ENCODE measurements at regions not wholly inside any gene's neighbourhood (a gene's known extent, or its start where the extent isn't known, plus 50 kb on each side); places are given as distances from the start of the nearest gene placed in this dataset.

DNA sequence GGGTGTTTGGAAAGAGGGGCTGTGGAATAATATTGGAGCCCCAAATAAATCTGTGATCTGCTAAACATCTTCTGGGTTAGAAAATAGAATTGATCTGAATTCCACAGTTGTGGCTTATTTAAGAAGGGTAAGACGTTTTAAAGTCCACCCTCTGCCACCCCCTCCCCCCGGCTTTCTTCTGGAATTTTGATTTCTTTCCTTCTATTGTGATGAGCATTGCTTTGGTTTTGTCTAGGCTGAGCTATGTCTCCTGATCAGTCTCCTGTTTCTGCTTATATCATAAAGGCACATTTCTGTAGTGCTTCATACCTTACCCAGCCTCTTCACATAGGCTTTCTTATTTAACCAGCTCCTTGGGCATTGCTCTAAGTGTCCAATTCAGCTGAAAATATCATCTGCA is 77.3 kb upstream of the SLC38A2 start:
- no peak for DNase-seq (ENCODE audit: low spot score)

DNA sequence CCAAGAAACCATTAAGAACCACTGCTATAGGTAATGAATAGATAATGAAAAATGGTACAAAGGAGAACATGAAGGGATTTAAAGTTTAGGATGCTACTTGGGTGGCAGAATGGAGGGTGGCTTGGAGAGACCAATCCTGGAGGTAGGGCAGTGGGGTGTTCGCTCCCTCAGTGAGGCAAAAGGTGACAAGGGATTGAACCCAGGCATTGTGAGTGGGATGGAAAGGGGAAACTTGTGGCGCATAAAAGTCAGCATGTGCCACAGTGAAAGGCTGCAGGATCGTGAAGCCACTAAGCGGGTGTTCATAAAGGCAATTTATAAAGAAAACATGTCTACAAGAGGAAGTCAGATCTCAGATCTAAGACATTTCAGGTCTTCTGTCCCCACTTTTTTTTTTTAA is 76.7 kb upstream of the SLC38A2 start:
- no peak for DNase-seq (ENCODE audit: low spot score)

DNA sequence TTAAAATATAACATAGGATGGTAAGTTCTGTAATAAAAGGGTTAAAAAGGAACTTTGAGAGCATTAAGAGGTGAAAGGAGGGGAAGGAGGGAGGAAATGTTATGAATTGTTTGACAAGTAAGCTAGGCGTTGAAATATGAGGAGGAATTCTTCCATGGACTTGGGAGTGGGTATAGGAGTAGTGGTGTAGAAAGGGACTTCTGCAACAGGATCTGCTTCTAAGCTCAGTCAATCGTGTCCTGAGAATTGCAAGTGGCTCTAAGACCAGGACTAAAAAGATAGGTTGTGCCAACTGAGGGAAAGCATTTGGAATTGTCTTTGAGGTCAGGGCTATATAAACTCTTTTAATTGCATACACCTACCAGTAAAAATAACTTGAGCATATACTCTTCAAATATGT is 74.1 kb upstream of the SLC38A2 start:
- DNase-seq (ENCODE audit: low spot score) = no peak

DNA sequence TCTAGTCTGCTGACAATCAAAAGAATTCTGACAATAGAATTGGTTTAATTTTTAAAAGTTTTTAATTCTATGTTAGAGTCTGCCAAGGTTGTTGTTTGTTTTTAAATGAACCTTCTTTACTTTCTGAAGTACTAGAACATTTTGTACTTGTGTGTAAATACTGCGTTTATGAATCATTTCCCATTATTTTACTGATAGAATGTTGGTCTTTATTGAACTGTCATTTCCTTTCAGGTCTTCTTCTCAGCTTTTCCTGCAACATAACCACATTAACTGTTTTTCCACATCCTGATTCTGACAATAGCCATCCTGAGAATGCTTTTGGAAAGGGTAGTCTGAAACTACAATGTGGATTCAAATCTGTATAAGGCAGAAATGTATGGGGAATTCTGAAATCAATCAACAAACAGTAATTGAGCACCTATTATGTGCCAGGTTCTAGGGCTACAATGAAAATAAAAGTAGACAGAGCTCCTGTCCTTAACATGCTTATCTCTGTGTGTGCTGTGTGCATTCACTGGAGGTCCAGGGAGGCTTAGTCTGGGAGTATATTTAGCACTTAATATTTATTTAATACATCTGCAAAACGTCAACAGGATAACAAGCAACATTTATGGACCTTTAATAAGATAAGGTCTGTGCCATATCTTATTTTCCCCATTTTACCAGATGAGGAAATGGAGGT is 73.1 kb upstream of the SLC38A2 start:
- DNase-seq (ENCODE audit: low spot score) = no peak

DNA sequence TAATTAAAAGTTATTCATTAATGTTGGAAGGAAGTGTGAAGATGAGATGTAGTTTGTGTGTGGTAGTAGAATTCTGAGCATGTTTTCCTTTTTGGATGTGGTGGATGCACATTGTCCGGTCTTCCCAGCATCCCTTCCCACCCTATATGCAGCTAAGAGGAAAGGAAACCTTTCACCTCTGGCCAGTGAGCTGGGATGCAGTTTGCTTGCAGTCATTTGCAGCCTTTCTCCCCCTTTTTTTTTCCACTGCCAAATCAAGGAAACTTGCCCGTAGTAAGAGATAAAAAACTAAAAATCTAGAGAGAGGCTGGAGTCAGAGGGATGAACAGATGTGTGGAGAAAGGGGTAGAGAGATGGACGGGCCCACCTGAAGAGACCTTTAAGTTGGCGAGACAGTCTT is 72.5 kb upstream of the SLC38A2 start:
- DNase-seq (ENCODE audit: low spot score) = no peak

DNA sequence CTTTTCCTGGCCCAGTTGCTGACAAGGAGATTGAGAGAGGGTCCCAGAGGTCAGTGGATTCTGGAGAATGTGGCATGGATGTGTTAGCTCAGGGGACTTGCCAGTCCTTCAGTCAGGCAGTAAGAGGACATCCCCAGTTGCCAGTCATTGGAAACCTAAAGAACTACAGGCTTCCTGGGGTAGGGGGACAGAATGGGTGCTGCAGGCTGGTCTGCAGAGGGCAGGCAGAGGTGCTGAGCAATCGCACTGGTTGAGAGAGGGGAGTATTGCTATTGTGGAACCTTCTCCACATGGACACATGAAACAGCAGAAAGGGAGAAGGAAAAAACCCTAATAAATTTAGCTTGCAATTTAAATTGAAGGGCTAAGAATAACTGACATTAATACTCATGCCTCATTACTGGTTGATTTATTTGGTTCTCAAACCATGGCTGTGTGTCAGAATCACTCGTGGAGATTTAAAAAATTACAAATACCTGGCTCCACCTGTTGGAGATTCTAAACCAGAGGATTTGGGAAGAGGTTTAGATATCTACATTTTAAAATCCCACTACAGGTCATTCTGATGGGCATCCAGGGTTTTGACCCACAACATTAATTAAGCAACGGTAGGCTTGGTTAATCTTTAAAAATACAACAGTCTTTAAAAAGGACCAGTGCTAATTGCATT is 71.2 kb upstream of the SLC38A2 start:
- no peak for DNase-seq (ENCODE audit: low spot score)

DNA sequence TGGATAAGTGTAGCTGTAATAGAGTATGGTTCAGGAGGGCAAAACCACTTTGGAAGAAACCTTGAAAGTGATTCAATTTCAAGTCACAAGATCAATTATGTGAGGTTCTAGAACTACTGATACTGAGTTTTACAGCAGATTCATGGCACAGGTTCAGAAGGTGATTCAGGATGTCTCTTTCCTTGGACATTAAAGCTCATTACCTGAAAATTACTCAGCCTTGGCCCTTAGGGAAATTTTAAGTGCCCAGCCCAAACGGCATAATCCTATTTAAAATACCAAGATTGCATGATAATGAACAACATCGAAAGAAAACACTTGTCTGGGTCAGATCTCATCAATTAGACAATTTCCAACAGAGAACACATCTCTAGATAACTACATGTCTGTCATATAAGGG is 70.2 kb upstream of the SLC38A2 start:
- no peak for DNase-seq (ENCODE audit: low spot score)

DNA sequence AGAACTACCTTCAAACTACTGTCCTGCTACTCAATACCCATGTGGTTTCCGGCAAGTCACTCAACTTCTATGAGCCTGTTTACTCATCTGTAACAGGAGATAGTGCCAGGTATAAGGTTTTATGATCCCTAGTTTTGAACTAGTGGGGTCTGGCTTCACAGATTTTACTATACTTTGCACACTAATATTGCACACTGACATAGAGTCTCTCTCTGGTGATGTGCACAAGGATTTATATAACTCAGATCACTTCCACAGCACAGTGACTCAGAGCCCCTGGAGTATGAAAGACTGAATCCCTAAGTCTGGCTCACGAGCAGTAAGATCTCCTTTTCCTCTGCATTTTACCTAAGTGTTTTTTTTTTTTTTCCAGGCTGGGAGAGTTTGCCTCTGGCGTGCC is 69.7 kb upstream of the SLC38A2 start:
- no peak for DNase-seq (ENCODE audit: low spot score)

DNA sequence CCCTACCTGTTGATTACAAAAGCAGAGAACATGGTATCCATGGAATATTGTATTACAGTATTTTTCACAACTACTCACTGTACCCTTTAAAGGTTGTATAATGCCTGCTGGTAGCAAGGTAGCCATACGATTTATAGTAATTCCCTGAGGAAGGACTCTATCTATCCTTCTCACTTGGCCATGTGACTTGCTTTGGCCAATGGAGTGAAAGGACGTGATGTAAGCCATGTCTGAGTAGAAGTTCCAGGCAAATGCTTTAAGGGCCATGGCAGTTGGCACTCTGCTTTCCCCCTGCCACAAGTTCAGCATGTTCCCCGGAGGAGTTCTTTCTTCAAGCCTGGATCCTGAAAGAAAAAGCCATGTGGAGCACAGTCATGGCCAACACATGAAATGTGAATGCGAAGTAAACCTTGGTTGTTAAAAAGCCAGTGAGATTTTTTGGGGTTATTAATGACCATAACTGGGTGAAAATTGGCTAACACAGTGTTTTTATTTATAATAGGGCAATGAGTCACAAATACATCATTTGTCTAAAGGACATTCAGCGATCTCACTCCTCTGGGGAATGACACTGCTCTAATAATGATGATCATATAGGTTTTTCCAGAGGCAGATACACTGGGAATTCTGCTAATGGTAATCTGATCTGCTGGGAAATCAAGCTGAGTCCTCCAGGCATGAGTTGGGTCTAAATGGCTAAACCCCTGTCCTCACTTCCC is 67.4 kb upstream of the SLC38A2 start:
- no peak for DNase-seq (ENCODE audit: low spot score)

DNA sequence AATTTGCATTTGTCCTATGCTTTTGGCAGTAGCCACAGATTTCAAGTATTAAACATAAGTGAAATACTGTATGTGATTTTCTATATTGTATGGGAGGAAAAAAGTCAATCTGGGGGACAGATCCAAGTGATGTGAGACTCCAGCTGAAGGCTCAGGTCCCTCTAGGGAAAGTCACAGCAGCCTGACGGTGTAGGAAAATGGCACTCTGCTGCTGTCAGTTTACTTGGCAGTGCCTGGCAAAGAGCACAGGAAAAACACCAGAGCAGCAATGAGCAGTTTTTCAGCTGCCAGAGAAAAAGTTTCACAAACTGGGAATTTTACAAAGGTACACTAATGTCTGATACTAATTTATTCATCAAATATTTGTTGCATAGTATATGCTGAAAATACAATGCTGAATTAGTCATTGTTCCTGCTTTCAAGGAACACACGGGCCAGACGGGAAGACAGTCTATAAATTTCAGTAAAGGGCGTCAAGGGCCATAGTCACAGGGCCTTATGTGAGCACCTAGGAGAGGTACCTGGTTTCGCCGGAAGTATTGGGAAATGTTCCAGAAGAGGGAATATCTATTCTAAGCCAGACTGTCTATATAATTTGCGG is 66.2 kb upstream of the SLC38A2 start:
- DNase-seq (ENCODE audit: low spot score) = no peak

DNA sequence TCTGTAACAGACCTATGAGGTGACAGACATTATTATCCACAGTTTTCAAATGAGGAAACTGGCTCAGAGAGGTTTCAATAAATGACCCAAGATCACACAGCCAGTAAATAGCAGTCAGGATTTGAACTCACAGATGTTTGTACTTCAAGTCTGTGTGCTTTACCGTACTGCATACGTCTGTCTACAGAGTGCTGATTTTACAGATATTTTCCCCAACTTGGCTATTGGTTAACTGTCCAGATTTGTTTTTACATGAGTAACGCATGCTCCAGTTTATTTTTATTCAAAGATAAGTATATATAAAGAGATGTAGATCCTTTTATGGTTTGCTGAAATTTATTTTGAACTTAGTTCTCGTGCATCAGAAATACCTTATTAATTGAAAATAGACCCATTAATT is 65.7 kb upstream of the SLC38A2 start:
- no peak for DNase-seq (ENCODE audit: low spot score)

DNA sequence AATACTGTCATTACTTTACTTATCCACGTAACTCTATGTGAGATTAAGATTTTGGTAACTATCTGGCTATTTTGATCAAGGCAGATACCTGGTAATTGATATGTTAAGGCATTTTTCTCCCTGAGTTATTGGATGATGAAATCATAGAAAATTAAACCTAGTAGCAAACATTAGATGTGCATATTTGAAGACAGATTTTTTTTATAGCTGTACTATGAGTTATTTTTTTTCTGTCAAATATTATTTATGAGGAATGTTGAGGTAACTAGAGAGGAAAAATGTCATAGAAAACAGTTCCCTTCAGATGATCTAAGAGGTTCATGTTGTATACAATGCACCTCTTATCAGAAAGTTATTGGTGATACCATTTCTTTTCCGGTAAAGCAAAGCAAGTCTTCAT is 64.9 kb upstream of the SLC38A2 start:
- DNase-seq (ENCODE audit: low spot score) = no peak

DNA sequence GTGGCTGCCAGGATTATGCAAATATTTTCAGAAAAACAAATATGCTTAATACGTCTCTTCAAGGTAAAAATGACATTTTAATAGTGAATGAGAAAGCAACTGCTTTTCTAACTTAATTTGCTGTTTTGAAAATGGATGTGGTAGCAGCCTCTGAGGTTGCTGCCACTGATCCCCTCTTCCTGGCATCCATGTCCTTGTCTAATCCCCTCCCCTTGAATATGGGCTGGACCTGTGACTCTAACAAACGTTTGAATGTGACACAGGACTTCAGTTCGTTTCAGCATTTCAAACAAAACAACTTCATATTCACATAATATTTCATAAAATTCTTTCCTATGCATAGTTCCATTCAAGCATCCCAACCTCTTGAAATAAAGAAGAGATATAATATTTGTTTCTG is 64.2 kb upstream of the SLC38A2 start:
- no peak for DNase-seq (ENCODE audit: low spot score)

DNA sequence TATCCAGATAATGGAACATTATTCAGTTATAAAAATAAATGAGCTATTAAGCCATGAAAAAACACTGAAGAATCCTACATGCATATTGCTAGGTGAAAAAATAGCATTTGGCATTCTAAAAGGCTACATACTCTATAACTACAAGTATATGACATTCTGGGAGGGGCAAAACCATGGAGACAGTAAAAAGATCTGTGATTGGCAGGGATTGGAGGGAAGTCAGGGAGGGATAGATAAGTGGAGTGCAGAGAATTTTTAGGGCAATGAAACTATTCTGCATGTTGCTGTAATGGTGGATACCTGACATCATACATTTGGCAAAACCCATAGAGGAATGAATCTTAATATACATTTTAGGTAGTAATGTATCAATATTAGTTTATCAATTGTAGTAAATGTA is 63.1 kb upstream of the SLC38A2 start:
- DNase-seq (ENCODE audit: low spot score) = no peak

DNA sequence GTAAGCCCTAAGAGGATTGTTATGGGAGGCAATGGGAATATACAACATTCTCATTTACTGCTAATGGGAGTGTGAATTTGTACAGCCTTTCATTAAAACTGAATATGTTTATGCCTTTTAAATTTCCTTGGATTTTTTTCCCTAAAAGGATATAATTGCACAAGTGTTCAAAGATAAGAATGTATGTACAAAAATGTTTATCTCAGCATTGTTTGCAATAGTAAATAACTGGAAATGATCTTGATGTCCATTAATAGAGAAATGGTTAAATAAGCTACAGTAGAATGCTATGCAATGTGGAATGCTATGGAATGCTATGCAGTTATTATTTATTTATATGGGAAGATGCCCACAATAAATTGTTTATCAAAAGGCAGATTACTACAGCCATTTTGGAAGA is 62.5 kb upstream of the SLC38A2 start:
- no peak for DNase-seq (ENCODE audit: low spot score)

DNA sequence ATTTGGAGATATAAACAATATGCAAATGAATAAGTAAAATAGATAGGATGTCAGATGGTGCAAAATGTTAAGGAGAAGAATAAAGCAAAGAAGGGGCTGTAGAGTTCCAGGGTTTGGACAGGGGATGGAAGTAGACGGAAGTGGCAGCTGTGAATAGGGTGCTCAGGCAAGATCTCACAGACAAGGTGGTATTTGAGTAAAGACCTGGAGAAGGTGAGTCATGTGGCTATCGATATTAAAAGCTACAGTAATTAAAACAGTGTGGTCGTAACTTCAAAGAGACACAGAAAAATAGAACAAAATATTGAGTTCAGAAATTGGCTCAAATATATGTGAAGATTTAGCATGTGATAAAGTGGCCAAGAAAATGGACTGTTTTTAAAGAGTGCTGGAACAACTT is 61.3 kb upstream of the SLC38A2 start:
- DNase-seq (ENCODE audit: low spot score) = no peak

DNA sequence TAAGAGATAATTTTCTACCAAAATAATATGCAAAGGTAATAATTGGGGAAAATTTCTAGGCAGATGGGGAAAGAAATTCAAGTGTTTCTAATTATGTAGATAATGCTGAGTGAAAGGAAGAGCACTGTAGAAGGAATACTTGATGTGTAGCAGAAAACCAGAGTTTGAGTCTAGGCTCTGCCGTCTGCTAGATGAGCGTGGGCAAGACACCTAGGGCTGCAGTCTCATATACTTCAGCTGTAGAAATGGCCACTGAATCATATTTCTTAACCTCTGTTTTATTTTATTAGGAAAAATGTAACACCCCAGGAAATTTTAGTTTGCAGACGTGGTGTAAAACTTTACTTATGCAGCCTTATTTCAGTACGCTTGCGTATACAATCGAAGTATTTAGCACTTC is 59.8 kb upstream of the SLC38A2 start:
- DNase-seq (ENCODE audit: low spot score) = no peak

DNA sequence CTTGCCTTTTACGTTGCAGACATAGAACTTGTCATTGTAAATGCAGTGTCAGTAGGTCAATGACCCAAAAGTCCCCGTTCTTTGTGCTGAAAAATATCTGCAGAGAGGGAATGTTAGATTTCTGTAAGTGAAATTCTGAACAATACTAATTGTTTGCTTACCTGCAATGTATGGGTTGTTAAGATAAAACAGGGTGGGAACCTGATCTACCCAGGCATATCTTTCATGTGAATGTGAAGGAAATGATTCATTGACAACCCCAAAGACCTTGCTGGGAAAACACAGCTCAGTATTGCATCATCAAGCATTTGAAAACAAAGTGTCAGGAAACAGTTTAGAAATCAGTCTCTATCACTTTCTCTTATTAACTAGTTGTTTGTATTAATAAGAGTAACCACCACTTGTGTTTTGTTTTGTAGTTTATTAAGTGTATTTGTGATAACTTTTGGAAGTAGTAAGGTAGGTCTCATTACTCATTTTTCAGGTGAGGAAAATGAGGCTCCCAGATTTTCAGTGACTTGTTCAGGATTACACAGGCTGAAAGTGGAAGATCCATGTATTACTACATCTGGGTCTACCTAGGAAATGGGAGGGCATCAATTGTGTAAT is 57.9 kb upstream of the SLC38A2 start:
- peak; percentile 45 for DNase-seq (ENCODE audit: low spot score)

Measured in CD4-positive, alpha-beta T cell treated with Interleukin-2 at 100 ng/mL for 4 hours (primary cell).